H54 (cell line): ENCODE measurements at regions not wholly inside any gene's neighbourhood (a gene's known extent, or its start where the extent isn't known, plus 50 kb on each side); places are given as distances from the start of the nearest gene placed in this dataset.

Experiments used
- DNase-seq: peaks from one replicate; pipeline ENCODE4 v3.0.0; 2011; ENCODE audit warnings: low spot score, mixed read lengths; ENCODE audit not compliant: insufficient read length
- FAIRE-seq: peaks from 3 replicates; lab custom pipeline; 2011; peaks lifted over from hg19 to GRCh38; lab: Jason Lieb, UNC
- POLR2A ChIP-seq: IDR thresholded peaks from 2 replicates; pipeline ENCODE4 v1.6.1; 2011; ENCODE audit warnings: low read depth, mild to moderate bottlenecking, low read length

GRCh38 chr10:29806350-29806788, 171.6 kb upstream of the SVIL start:
- no peak for FAIRE-seq

GRCh38 chr10:29805134-29805723, 170.5 kb upstream of the SVIL start:
- FAIRE-seq (no peak), DNase-seq (no peak)
- no peak for TF ChIP-seq POLR2A

More at GRCh38 chr10:29806350-29806788, 171.6 kb upstream of the SVIL start:
- no peak for TF ChIP-seq POLR2A
- no peak for DNase-seq

GRCh38 chr10:29804025-29804852, 169.5 kb upstream of the SVIL start:
- DNase-seq (peak; percentile 51), FAIRE-seq (peak; percentile 95)
- TF ChIP-seq POLR2A: no peak

- no peak for TF ChIP-seq POLR2A
- FAIRE-seq (no peak), DNase-seq (no peak)
Measured at GRCh38 chr10:29802171-29802570, 167.4 kb upstream of the SVIL start.

- FAIRE-seq (no peak), DNase-seq (no peak)
- TF ChIP-seq POLR2A: no peak
Measured at GRCh38 chr10:29798921-29799690, 164.3 kb upstream of the SVIL start.

- FAIRE-seq: no peak
- DNase-seq: no peak
- TF ChIP-seq POLR2A: no peak
Measured at GRCh38 chr10:29797616-29798015, 162.8 kb upstream of the SVIL start.

- no peak for TF ChIP-seq POLR2A
- peak; percentile 33 for FAIRE-seq
- DNase-seq: no peak
Measured at GRCh38 chr10:29795850-29796249, 161.1 kb upstream of the SVIL start.

GRCh38 chr10:29794776-29795611, 160.2 kb upstream of the SVIL start:
- no peak for DNase-seq
- FAIRE-seq: no peak
- TF ChIP-seq POLR2A: no peak

- FAIRE-seq (no peak), DNase-seq (no peak)
- TF ChIP-seq POLR2A: no peak
Measured at GRCh38 chr10:29791773-29792172, 157.0 kb upstream of the SVIL start.

- DNase-seq: no peak
- no peak for FAIRE-seq
- no peak for TF ChIP-seq POLR2A
Measured at GRCh38 chr10:29790207-29790606, 155.4 kb upstream of the SVIL start.

GRCh38 chr10:29788113-29788512, 153.3 kb upstream of the SVIL start:
- no peak for FAIRE-seq
- no peak for TF ChIP-seq POLR2A
- no peak for DNase-seq

GRCh38 chr10:29785701-29786100, 150.9 kb upstream of the SVIL start:
- FAIRE-seq: no peak
- no peak for DNase-seq
- TF ChIP-seq POLR2A: no peak

GRCh38 chr10:29784175-29784773, 149.5 kb upstream of the SVIL start:
- no peak for TF ChIP-seq POLR2A
- DNase-seq (peak; percentile 77), FAIRE-seq (peak; percentile 100)
